ENCODE measurements at regions not wholly inside any gene's neighbourhood (a gene's known extent, or its start where the extent isn't known, plus 50 kb on each side); places are given as distances from the start of the nearest gene placed in this dataset.

DNA sequence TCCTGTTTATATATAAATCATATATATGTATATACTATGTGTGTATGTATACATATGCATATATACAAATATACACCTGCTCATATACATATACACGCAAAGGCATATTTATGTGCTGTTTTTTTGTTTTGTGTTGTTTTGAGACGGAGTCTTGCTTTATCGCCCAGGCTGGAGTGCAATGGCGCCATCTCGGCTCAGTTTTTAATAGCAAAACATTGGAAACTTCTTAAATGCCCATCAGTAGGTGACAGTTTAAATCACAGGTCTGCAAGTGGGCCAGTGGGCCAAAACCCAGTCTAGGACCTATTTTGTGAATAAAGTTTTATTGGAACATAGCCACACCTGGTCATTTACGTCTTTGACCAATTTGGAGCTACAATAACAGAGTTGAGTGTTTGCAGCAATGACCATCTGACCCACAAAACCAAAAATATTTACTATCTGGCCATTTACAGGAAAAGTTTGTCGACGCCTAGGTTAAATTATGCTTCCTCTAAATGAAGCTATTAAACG lies 132.3 kb downstream of the TOMM20 start:
- intact Hi-C loops (cut with micrococcal nuclease; ENCODE audit: unreplicated experiment): no loop called here
- BruUV-seq (replicated peaks): no TSS peak

More for the DNA sequence above, 132.3 kb downstream of the TOMM20 start:
- Histone ChIP-seq H3K27me3 (ENCODE audit: control insufficient read depth in 1 of 2, insufficient read depth in 2 of 2, low read length in 2 of 2) (no peaks in the 10 kb centered on the region), H3K4me3 (replicated peaks in 1 of 3; ENCODE audit: insufficient read depth in 1 of 3, low read depth in 2 of 3, low read length in 3 of 3) (no peak overlapping the region), H3K4me1 (ENCODE audit: insufficient read depth, low read length) (peaks cover 60% of the 10 kb centered on the region), H3K36me3 (replicated peaks in 1 of 2; ENCODE audit: control insufficient read depth in 1 of 2, insufficient read depth in 2 of 2, low read length in 2 of 2) (no peaks in the 10 kb centered on the region), H3K9ac (ENCODE audit: insufficient read depth, low read depth, low read length) (no peak overlapping the region), H3K9me3 (ENCODE audit: low read length) (no peaks in the 10 kb centered on the region), H2AFZ (ENCODE audit: low read length) (no peak overlapping the region), H3K4me2 (ENCODE audit: low read depth, low read length) (peak overlapping the region; percentile 97; the same call in 1 of the 2 replicates), H3K27ac (ENCODE audit: extremely low read length, insufficient read depth, low read length) (no peak overlapping the region), H4K20me1 (ENCODE audit: insufficient read depth, low read length) (no peaks in the 10 kb centered on the region), H3K79me2 (ENCODE audit: insufficient read depth, low read length) (no peaks in the 10 kb centered on the region)
- CTCF ChIA-PET (ENCODE audit: low intra/inter-chr PET ratio, low total read pairs): no interaction called here
- ATAC-seq: no peak
- WGBS (ENCODE audit: low lambda C conversion rate): 84% methylated on average over 9 of the region's 9 CpGs
- no peak for DNase-seq (ENCODE audit: low spot score)
- in situ Hi-C loops (cut with HindIII; ENCODE audit: extremely low pct_ligation_motif_present, low pct_unique_long_range_greater_than_20kb): no loop called here
- TF ChIP-seq, protein P1, sequence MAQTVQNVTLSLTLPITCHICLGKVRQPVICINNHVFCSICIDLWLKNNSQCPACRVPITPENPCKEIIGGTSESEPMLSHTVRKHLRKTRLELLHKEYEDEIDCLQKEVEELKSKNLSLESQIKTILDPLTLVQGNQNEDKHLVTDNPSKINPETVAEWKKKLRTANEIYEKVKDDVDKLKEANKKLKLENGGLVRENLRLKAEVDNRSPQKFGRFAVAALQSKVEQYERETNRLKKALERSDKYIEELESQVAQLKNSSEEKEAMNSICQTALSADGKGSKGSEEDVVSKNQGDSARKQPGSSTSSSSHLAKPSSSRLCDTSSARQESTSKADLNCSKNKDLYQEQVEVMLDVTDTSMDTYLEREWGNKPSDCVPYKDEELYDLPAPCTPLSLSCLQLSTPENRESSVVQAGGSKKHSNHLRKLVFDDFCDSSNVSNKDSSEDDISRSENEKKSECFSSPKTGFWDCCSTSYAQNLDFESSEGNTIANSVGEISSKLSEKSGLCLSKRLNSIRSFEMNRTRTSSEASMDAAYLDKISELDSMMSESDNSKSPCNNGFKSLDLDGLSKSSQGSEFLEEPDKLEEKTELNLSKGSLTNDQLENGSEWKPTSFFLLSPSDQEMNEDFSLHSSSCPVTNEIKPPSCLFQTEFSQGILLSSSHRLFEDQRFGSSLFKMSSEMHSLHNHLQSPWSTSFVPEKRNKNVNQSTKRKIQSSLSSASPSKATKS (CRISPR knock-in tag; IDR thresholded peaks at IDR 0.05): no peak
- TF ChIP-seq, protein P2, sequence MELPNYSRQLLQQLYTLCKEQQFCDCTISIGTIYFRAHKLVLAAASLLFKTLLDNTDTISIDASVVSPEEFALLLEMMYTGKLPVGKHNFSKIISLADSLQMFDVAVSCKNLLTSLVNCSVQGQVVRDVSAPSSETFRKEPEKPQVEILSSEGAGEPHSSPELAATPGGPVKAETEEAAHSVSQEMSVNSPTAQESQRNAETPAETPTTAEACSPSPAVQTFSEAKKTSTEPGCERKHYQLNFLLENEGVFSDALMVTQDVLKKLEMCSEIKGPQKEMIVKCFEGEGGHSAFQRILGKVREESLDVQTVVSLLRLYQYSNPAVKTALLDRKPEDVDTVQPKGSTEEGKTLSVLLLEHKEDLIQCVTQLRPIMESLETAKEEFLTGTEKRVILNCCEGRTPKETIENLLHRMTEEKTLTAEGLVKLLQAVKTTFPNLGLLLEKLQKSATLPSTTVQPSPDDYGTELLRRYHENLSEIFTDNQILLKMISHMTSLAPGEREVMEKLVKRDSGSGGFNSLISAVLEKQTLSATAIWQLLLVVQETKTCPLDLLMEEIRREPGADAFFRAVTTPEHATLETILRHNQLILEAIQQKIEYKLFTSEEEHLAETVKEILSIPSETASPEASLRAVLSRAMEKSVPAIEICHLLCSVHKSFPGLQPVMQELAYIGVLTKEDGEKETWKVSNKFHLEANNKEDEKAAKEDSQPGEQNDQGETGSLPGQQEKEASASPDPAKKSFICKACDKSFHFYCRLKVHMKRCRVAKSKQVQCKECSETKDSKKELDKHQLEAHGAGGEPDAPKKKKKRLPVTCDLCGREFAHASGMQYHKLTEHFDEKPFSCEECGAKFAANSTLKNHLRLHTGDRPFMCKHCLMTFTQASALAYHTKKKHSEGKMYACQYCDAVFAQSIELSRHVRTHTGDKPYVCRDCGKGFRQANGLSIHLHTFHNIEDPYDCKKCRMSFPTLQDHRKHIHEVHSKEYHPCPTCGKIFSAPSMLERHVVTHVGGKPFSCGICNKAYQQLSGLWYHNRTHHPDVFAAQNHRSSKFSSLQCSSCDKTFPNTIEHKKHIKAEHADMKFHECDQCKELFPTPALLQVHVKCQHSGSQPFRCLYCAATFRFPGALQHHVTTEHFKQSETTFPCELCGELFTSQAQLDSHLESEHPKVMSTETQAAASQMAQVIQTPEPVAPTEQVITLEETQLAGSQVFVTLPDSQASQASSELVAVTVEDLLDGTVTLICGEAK (IDR thresholded peaks at IDR 0.05): no peak
- TF ChIP-seq, protein P2 (CRISPR knock-in tag; IDR thresholded peaks at IDR 0.05): peak; percentile 91
- TF ChIP-seq ZNF589 (CRISPR knock-in tag; conservative IDR thresholded peaks at IDR 0.05): no peak
- TF ChIP-seq, protein P3, sequence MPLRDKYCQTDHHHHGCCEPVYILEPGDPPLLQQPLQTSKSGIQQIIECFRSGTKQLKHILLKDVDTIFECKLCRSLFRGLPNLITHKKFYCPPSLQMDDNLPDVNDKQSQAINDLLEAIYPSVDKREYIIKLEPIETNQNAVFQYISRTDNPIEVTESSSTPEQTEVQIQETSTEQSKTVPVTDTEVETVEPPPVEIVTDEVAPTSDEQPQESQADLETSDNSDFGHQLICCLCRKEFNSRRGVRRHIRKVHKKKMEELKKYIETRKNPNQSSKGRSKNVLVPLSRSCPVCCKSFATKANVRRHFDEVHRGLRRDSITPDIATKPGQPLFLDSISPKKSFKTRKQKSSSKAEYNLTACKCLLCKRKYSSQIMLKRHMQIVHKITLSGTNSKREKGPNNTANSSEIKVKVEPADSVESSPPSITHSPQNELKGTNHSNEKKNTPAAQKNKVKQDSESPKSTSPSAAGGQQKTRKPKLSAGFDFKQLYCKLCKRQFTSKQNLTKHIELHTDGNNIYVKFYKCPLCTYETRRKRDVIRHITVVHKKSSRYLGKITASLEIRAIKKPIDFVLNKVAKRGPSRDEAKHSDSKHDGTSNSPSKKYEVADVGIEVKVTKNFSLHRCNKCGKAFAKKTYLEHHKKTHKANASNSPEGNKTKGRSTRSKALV (CRISPR knock-in tag; IDR thresholded peaks at IDR 0.05): no peak
- no peak for TF ChIP-seq CEBPG (CRISPR knock-in tag; IDR thresholded peaks at IDR 0.05)
- TF ChIP-seq, protein P4, sequence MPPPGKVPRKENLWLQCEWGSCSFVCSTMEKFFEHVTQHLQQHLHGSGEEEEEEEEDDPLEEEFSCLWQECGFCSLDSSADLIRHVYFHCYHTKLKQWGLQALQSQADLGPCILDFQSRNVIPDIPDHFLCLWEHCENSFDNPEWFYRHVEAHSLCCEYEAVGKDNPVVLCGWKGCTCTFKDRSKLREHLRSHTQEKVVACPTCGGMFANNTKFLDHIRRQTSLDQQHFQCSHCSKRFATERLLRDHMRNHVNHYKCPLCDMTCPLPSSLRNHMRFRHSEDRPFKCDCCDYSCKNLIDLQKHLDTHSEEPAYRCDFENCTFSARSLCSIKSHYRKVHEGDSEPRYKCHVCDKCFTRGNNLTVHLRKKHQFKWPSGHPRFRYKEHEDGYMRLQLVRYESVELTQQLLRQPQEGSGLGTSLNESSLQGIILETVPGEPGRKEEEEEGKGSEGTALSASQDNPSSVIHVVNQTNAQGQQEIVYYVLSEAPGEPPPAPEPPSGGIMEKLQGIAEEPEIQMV (CRISPR knock-in tag; IDR thresholded peaks at IDR 0.05; ENCODE audit: low read depth): no peak
- no peak for FAIRE-seq
- POLR2A ChIA-PET: interaction anchor here (0.6 to 3.3 kb wide), 12 partner anchors 8 to 383 kb away, joined by 3 to 23 read pairs (median 5); no protein-coding TSS in a partner anchor
